Left forelimb (tissue), 1 donor: ENCODE measurements at regions not wholly inside any gene's neighbourhood (a gene's known extent, or its start where the extent isn't known, plus 50 kb on each side); places are given as distances from the start of the nearest gene placed in this dataset.

Experiments used
- DNase-seq: peaks from one replicate; pipeline ENCODE4 v3.0.0-alpha.2; 2018; ENCODE audit warnings: low spot score

- DNase-seq: no peak
Observed at GRCh38 chr13:48891586-48891985, 84.1 kb upstream of the FNDC3A start.

- DNase-seq: no peak
Observed at GRCh38 chr13:48892053-48892687, 83.5 kb upstream of the FNDC3A start.

DNA sequence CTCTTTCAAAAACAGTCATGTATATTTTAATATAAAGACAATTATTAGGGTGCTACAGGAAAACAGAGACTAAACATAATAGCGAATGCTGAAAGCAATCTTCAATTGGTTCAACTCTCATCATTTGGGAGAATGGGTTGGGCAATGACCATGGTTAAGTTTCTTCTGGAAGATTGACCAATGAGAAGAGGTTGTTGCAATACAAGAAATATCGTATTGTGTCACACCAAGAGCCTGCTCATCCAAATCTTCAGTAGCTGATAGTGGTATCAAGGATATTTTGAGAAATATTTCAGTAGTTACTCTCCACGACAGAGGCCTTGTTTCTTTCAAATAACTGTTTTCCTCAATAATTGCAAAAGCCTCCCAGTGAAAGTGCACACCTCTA lies 83.0 kb upstream of the FNDC3A start:
- no peak for DNase-seq

DNA sequence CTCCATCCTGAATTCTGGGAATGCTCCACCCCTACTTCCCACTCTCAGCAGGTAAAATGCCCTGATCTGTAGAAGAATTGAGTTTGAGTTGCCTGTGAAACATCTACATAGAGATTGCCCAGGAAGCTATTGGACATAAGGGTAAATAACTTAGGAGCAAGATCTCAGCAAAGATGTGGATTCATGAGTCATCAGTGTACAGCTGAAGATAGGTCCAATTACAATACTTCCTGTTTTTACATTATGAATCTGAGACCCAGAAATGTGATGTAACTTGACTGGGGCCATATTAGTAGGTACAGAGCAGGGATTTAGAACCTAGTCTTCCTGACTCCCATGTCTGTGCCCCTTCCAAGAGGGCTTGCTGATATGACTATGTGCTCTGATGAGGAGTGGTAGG lies 79.4 kb upstream of the FNDC3A start:
- DNase-seq: no peak

GRCh38 chr13:48901781-48902180 lies 73.9 kb upstream of the FNDC3A start:
- no peak for DNase-seq

DNA sequence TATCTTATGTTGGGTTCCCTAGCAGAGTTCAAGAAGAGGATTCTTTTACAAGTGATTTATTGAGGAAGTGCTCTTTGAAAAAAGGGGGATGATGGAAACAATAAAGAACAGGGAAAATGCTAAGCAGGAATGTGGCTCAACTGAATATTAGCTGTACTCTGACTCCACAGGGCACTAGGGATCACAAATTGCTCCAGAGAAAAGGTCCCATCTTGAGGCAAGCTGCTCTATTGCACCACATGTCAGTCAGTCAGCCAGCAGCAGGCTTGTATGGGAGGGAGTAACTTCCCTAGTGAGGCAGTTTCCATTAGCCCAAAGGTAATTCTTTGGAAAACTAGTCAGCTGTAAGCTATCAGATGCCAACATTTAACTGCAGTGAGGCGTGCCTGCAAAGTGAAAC lies 73.3 kb upstream of the FNDC3A start:
- DNase-seq: no peak

GRCh38 chr13:48904668-48905290 lies 70.9 kb upstream of the FNDC3A start:
- no peak for DNase-seq

- no peak for DNase-seq
Observed at GRCh38 chr13:48906200-48906599, 69.5 kb upstream of the FNDC3A start.

- no peak for DNase-seq
Observed at GRCh38 chr13:48908381-48909055, 67.2 kb upstream of the FNDC3A start.

DNA sequence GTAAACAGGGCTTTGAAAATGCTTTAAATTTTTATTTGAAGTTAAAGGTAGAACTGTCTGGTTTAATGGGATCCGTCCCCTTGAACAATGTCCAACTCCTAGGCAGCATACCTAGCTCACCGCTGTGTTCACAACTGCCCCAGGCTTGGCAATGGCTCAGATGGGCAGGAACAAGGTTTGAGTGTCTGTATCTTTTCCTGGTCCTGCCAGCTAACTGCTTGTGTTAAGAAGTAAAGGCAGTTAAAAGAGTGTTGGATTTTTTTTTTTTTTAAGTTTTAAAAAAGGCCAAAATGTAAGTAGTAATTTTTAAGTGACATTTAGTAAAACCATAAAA lies 66.7 kb upstream of the FNDC3A start:
- DNase-seq: no peak

- no peak for DNase-seq
Observed at GRCh38 chr13:48910686-48911085, 65.0 kb upstream of the FNDC3A start.

- DNase-seq: no peak
Observed at GRCh38 chr13:48919751-48920150, 56.0 kb upstream of the FNDC3A start.

GRCh38 chr13:48920730-48921129 lies 55.0 kb upstream of the FNDC3A start:
- no peak for DNase-seq

- no peak for DNase-seq
Observed at GRCh38 chr13:48923376-48923775, 52.3 kb upstream of the FNDC3A start.

- DNase-seq: no peak
Observed at GRCh38 chr13:48925001-48925400, 50.7 kb upstream of the FNDC3A start.
